Astrocyte (in vitro differentiated cells and primary cell): ENCODE measurements at regions not wholly inside any gene's neighbourhood (a gene's known extent, or its start where the extent isn't known, plus 50 kb on each side); places are given as distances from the start of the nearest gene placed in this dataset.

Experiments used
- CTCF ChIP-seq: IDR thresholded peaks from 2 replicates; pipeline ENCODE4 v1.5.1; 2011; ENCODE audit warnings: low read depth, mild to moderate bottlenecking, inconsistent platforms, low read length, moderate library complexity; ENCODE audit not compliant: insufficient read depth
- EZH2 ChIP-seq: IDR thresholded peaks from 2 replicates; pipeline ENCODE4 v1.6.1; 2012; ENCODE audit warnings: mild to moderate bottlenecking, low read length, inconsistent platforms; ENCODE audit not compliant: insufficient read depth

GRCh38 chr10:33385686-33386085 is 51.2 kb upstream of the NRP1 start:
- TF ChIP-seq CTCF, result no peak
- TF ChIP-seq EZH2, result no peak
